ENCODE measurements at regions not wholly inside any gene's neighbourhood (a gene's known extent, or its start where the extent isn't known, plus 50 kb on each side); places are given as distances from the start of the nearest gene placed in this dataset.
A peak's percentile ranks its signal among the peaks of the same experiment; 100 is the strongest.

- H2BK20ac ChIP-seq (ENCODE audit: low read length), result no peak overlapping the region
- no peak overlapping the region for H2BK5ac ChIP-seq (ENCODE audit: low read depth, low read length)
- no peak overlapping the region for H3K56ac ChIP-seq (replicated peaks; ENCODE audit: insufficient read length, low read depth, low read length)
- no peak overlapping the region for H3K23ac ChIP-seq (ENCODE audit: insufficient read length)
- no peaks in the 10 kb centered on the region; the same call in 1 of the 2 replicates for H3K23me2 ChIP-seq (ENCODE audit: low read depth, low read length)
- H2BK120ac ChIP-seq (replicated peaks; ENCODE audit: low read depth, low read length), result no peak overlapping the region
- no peaks in the 10 kb centered on the region for H4K20me1 ChIP-seq (replicated peaks in 1 of 2; ENCODE audit: control insufficient read depth in 1 of 2, insufficient read depth in 2 of 2, low read length in 2 of 2)
- no peaks in the 10 kb centered on the region for H3K27me3 ChIP-seq (replicated peaks in 1 of 4; ENCODE audit: control insufficient read depth in 3 of 4, extremely low read depth in 1 of 4, insufficient read depth in 3 of 4, low read length in 3 of 4)
- H2AFZ ChIP-seq (ENCODE audit: low read length), result no peak overlapping the region
- H3K9ac ChIP-seq (replicated peaks in 1 of 4; ENCODE audit: extremely low read depth in 1 of 4, low read depth in 3 of 4, low read length in 3 of 4), result no peak overlapping the region
- TF ChIP-seq SP2 (IDR thresholded peaks at IDR 0.05; ENCODE audit: low read length) (no peak), RAD21 (IDR thresholded peaks at IDR 0.05 in 1 of 2, conservative IDR thresholded peaks at IDR 0.05 in 1 of 2; ENCODE audit: low read depth in 2 of 2, low read length in 2 of 2) (no peak), ZNF274 (IDR thresholded peaks at IDR 0.05; ENCODE audit: borderline replicate concordance, extremely low read depth, low read length) (no peak), HDAC6 (IDR thresholded peaks at IDR 0.05; ENCODE audit: low read depth, low read length) (no peak), BCL11A (IDR thresholded peaks at IDR 0.05; ENCODE audit: low read depth in 2 of 2, low read length in 2 of 2) (no peak), POLR2A (IDR thresholded peaks at IDR 0.05; ENCODE audit: control extremely low read depth in 1 of 2, low read depth in 2 of 2, low read length in 2 of 2) (no peak), EGR1 (IDR thresholded peaks at IDR 0.05; ENCODE audit: borderline replicate concordance, low read depth, low read length) (no peak), GTF2F1 (IDR thresholded peaks at IDR 0.05; ENCODE audit: borderline replicate concordance, low read depth, low read length) (no peak), JUND (IDR thresholded peaks at IDR 0.05; ENCODE audit: low read length) (no peak), RXRA (IDR thresholded peaks at IDR 0.05; ENCODE audit: insufficient read depth, low read depth, low read length) (no peak), SP4 (IDR thresholded peaks at IDR 0.05; ENCODE audit: low read length) (no peak), NANOG (IDR thresholded peaks at IDR 0.05; ENCODE audit: insufficient read depth, low read depth, low read length, poor library complexity, severe bottlenecking) (no peak), CBX5 (IDR thresholded peaks at IDR 0.05; ENCODE audit: low read depth, low read length) (no peak), PHF8 (conservative IDR thresholded peaks at IDR 0.05; ENCODE audit: low read depth, low read length) (no peak)
- CTCF ChIA-PET (ENCODE audit: partially characterized antibody), result no interaction called here
- H3K9me3 ChIP-seq (ENCODE audit: insufficient read depth in 2 of 2, low read depth in 1 of 2, low read length in 1 of 2), result peaks cover 0 to 3% of the 10 kb centered on the region in 2 experiments; a peak in 2 of 4 replicates
- DNase-seq (ENCODE audit: low read depth in 1 of 2, low spot score in 2 of 2) (no peak), FAIRE-seq (no peak)
- H3K14ac ChIP-seq (ENCODE audit: insufficient read length), result no peak overlapping the region
- H3K79me1 ChIP-seq (ENCODE audit: low read depth, low read length), result no peaks in the 10 kb centered on the region
- no peak overlapping the region for H2AK5ac ChIP-seq (ENCODE audit: low read depth, low read length)
- peaks cover 0 to 5% (median 4%) of the 10 kb centered on the region in 4 experiments; a peak in 5 of 7 replicates for H3K4me1 ChIP-seq (replicated peaks in 1 of 4; ENCODE audit: control insufficient read depth in 3 of 4, insufficient read depth in 4 of 4, low read length in 3 of 4)
- H4K91ac ChIP-seq (replicated peaks; ENCODE audit: insufficient read length, low read length), result no peak overlapping the region
- no peak overlapping the region for H3K4me3 ChIP-seq (ENCODE audit: extremely low read depth in 1 of 4, insufficient read depth in 2 of 4, low read depth in 3 of 4, low read length in 4 of 4)
- H2BK15ac ChIP-seq (ENCODE audit: low read length), result no peak overlapping the region
- H4K8ac ChIP-seq (ENCODE audit: extremely low read depth, insufficient read depth, low read length), result no peak overlapping the region
- POLR2A ChIA-PET (ENCODE audit: partially characterized antibody), result no interaction called here
- no peak overlapping the region for H3K27ac ChIP-seq (ENCODE audit: low read depth, low read length)
- H3K79me2 ChIP-seq (ENCODE audit: control insufficient read depth in 1 of 2, insufficient read depth in 2 of 2, low read length in 2 of 2), result no peaks in the 10 kb centered on the region
- no peak overlapping the region for H3K18ac ChIP-seq (ENCODE audit: extremely low read depth, low read length)
- H3K36me3 ChIP-seq (ENCODE audit: control insufficient read depth in 2 of 4, insufficient read depth in 4 of 4, low read length in 3 of 4), result no peaks in the 10 kb centered on the region
- H4K5ac ChIP-seq (ENCODE audit: insufficient read length, low read depth, low read length), result no peak overlapping the region
- H2BK12ac ChIP-seq (ENCODE audit: low read depth, low read length), result peak overlapping the region; percentile 35; the same call in 1 of the 2 replicates
- H3K4me2 ChIP-seq (ENCODE audit: insufficient read depth in 1 of 2, low read depth in 2 of 2, low read length in 2 of 2), result no peak overlapping the region
- 95% methylated on average over 3 of the region's 3 CpGs; no CpG with 5 or more reads in 1 of the 2 experiments for WGBS, 2 experiments (ENCODE audit: extremely low coverage in 1 of 2, insufficient coverage in 1 of 2, insufficient read length in 1 of 2, insufficient replicate concordance in 2 of 2, low coverage in 1 of 2, low lambda C conversion rate in 2 of 2, missing lambda C conversion rate in 1 of 2)
- no peak overlapping the region for H3K4ac ChIP-seq (replicated peaks; ENCODE audit: insufficient read length, low read depth, low read length)
Measured at GRCh38 chr2:221817878-221818277, 245.8 kb upstream of the EPHA4 start.

All from H1 (cell line).